BE2C (cell line): ENCODE measurements at regions not wholly inside any gene's neighbourhood (a gene's known extent, or its start where the extent isn't known, plus 50 kb on each side); places are given as distances from the start of the nearest gene placed in this dataset.
A peak's percentile ranks its signal among the peaks of the same experiment; 100 is the strongest.

ENCODE experiments used
- DNase-seq: peaks from one replicate; pipeline ENCODE4 v3.0.0-alpha.2; 2020
- H3K27me3 ChIP-seq: fragments of 250-450 bp; sonication (Bioruptor Pico); 2 replicates; pipeline ENCODE4 v1.5.1; 2020; ENCODE audit warnings: mild to moderate bottlenecking
- H3K36me3 ChIP-seq: fragments of 250-450 bp; sonication (Bioruptor Pico); 2 replicates; pipeline ENCODE4 v1.5.1; 2020; ENCODE audit warnings: mild to moderate bottlenecking
- H3K4me1 ChIP-seq: fragments of 250-450 bp; sonication (Bioruptor Pico); 2 replicates; pipeline ENCODE4 v1.5.1; 2020
- H3K4me3 ChIP-seq: 2 replicates; pipeline ENCODE4 v1.5.1; 2011; ENCODE audit warnings: low read depth, low read length
- H3K9me3 ChIP-seq: fragments of 250-450 bp; sonication (Bioruptor Pico); 2 replicates; pipeline ENCODE4 v1.5.1; 2020
- TF ChIP-seq, protein P1 (sequence below): IDR thresholded peaks from 2 replicates; pipeline ENCODE4 v1.5.1; 2012; ENCODE audit warnings: mild to moderate bottlenecking, low read depth, low read length

DNA sequence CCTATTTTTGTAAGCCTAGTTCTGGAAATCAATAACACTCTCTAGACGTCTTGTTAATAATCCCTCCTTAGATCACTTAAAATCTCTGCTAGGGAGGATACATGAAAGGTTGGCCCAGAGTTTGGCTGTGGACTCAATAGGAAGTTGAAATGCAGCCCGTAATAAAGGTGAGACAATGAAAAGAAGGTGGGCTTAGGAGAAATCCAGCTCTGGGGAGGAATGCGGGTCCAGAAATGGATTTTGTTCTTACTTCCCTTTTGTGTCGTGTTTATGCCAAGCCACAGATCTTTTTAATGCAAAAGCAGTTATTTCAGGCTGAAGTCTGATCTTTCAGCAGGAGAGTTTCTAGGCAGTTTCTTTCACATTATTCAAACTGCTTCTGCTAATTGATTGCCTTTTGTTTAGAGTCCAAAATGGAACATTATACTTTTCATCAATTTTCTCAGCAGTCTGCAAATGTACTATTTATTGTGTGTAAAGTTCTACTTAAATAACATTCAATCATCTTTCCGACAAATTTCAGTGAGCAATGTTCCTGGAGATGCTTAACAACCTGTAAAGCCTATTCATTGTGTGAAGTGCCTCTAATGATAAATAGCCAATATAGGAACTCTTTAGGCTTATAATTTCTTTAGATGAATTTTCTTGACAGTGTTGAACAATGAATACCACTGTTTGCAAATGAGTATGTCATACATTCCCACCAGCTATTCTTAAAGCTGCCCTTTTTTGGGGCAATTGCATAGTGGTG, 252.9 kb upstream of the KRR1 start:
- Histone ChIP-seq H3K27me3 (no peaks in the 10 kb centered on the region), H3K4me3 (no peak overlapping the region), H3K4me1 (peaks cover 4% of the 10 kb centered on the region), H3K36me3 (no peaks in the 10 kb centered on the region), H3K9me3 (no peaks in the 10 kb centered on the region)
- no peak for DNase-seq
- TF ChIP-seq, protein P1, sequence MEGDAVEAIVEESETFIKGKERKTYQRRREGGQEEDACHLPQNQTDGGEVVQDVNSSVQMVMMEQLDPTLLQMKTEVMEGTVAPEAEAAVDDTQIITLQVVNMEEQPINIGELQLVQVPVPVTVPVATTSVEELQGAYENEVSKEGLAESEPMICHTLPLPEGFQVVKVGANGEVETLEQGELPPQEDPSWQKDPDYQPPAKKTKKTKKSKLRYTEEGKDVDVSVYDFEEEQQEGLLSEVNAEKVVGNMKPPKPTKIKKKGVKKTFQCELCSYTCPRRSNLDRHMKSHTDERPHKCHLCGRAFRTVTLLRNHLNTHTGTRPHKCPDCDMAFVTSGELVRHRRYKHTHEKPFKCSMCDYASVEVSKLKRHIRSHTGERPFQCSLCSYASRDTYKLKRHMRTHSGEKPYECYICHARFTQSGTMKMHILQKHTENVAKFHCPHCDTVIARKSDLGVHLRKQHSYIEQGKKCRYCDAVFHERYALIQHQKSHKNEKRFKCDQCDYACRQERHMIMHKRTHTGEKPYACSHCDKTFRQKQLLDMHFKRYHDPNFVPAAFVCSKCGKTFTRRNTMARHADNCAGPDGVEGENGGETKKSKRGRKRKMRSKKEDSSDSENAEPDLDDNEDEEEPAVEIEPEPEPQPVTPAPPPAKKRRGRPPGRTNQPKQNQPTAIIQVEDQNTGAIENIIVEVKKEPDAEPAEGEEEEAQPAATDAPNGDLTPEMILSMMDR, result no peak

DNA sequence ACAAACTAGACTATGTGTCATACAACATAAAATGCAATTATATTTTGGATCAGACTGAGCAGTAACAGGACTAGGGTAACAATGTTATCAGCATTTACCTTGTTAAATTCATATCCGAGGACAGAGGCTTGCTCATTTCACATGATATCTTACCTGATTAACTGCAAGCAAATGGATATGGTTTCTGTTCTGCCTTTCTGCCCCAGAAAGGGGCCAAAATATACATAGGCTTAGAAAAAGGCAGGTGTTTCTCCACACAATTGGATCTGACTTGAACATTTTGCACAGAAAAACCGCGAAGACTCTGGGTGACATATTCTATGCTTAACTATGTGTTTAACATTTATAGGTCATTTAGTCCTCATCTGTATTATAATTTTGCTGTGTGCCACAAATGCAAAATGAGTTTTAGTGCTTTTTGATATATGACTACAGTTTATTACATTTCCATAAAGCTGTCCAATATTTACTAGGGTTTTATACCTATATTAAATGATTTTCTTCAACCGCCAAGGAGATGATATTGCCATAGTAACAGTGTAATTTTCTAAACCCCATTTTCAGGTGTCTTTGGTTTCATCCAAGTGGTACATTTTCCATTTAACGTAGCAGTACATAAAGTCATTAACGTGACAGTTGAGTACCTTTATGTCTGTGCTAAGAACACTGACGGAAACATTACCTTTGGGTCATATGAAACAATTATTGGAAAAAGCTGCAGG, 249.3 kb upstream of the KRR1 start:
- Histone ChIP-seq H3K36me3 (no peaks in the 10 kb centered on the region), H3K9me3 (no peaks in the 10 kb centered on the region), H3K27me3 (no peaks in the 10 kb centered on the region), H3K4me3 (peak overlapping the region; percentile 14; the same call in 1 of the 2 replicates), H3K4me1 (peaks cover 7% of the 10 kb centered on the region)
- DNase-seq, result no peak
- TF ChIP-seq, protein P1, result no peak

DNA sequence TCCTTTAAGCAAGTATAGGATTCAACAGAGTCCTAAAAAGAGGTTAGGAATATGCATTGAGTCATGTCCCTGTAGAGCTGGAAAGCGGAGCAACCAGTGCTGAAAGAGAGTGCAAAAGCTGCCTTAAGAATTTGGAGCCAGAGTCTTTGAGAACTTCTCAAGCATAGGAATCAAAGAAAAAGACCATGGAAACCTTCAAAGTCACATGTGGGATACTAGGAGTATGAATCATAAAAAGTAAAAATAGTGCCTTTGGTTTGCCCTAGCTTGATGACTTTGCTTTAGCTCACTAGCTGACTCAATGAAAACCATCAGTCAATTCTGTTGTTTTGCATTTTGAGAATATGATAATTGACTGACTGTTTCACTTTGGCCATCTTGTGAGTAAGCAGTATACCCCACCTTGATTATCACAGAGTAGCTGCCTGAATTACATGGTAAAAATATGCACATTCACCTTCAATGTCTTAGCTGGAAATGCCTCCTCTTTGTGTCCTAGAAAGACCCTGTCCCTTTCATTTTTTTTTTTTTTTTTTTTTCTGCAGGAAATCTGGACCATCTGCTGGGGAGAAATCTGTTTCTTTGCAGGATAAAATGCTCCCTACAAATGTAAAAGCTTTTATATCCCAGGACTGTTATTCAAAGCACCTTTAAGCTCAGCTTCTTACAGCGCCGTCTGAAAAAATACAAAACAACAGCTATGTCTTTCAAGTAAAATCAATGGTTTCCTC, 248.6 kb upstream of the KRR1 start:
- H3K27me3 ChIP-seq, result no peaks in the 10 kb centered on the region
- no peak for DNase-seq
- TF ChIP-seq, protein P1, result no peak
- H3K36me3 ChIP-seq, result no peaks in the 10 kb centered on the region
- H3K4me3 ChIP-seq, result peak overlapping the region; percentile 14; the same call in 1 of the 2 replicates
- peaks cover 7% of the 10 kb centered on the region for H3K4me1 ChIP-seq
- no peaks in the 10 kb centered on the region for H3K9me3 ChIP-seq

DNA sequence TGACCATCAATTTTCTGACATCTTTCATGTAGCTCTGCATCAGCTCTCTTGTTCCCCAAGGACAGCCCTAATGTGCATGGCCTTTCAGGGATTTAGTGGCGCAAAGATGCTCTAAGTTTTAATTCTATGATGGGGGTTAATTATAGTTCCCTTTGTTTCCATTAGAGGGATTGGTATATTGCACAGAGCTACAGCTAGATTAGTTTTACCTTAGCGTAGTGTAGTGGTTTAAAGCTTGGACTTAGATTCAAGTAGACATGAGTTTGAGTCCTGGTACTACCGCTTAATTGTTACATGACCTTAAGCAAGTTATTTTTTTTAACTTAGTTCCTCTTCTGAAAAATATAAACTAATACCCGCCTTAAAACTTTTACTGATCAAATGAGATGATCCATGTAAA, 247.8 kb upstream of the KRR1 start:
- Histone ChIP-seq H3K4me1 (peaks cover 7% of the 10 kb centered on the region), H3K9me3 (no peaks in the 10 kb centered on the region), H3K27me3 (no peaks in the 10 kb centered on the region), H3K4me3 (no peak overlapping the region), H3K36me3 (no peaks in the 10 kb centered on the region)
- no peak for DNase-seq
- TF ChIP-seq, protein P1, result no peak

DNA sequence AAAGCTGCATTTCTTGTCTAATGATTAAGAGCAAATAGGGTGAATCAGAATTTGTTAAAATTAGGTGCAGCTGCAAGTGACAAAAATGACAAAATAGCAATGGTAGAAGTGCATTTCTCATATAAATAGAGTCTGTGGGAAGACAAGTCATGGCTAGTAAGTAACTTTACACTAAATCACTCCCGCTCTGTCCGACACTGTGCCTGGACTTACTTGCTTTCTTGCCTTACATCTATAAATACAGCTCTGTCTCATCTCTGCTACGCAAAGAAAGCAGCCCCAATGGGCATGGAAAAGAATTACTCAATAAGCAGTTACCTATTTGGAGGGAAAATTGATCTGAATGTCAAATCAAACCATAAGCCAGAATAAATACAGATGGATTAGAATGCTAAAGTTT, 245.4 kb upstream of the KRR1 start:
- no peak overlapping the region for H3K4me3 ChIP-seq

More for the DNA sequence above, 245.4 kb upstream of the KRR1 start:
- Histone ChIP-seq H3K9me3 (no peaks in the 10 kb centered on the region), H3K27me3 (no peaks in the 10 kb centered on the region), H3K36me3 (no peaks in the 10 kb centered on the region), H3K4me1 (peaks cover 7% of the 10 kb centered on the region)
- no peak for DNase-seq
- TF ChIP-seq, protein P1, result no peak
